Spleen (tissue), 7 donors: ENCODE measurements at regions not wholly inside any gene's neighbourhood (a gene's known extent, or its start where the extent isn't known, plus 50 kb on each side); places are given as distances from the start of the nearest gene placed in this dataset.

Source experiments
- POLR2A ChIP-seq, 3 donors: fragments of 450-650 bp; IDR thresholded peaks; one replicate each; pipeline ENCODE4 v1.5.1; 2017; ENCODE audit warnings: antibody characterized with exemption in 3 of 3, mild to moderate bottlenecking in 1 of 3
- TF ChIP-seq, protein P1 (sequence below), 11 experiments: fragments of 200-600 bp in 7 of 11; fragments of 450-650 bp in 4 of 11; sonication (generic) in 4 of 11; IDR thresholded peaks in 8 of 11; conservative IDR thresholded peaks in 3 of 11; 1 replicate in 7 of 11; 2 replicates in 4 of 11; pipeline versions ENCODE4 v1.4.0 to v1.8.0; 2016 to 2021; ENCODE audit warnings: antibody characterized with exemption in 11 of 11, inconsistent platforms in 4 of 11, mild to moderate bottlenecking in 1 of 11
- donor health status: DM: no; HTN: no; CAD: no; lungs with moderate emphysema.
- donor health status: DM: no; HTN: no; CAD: no.
- donor health status: DM: no; HTN: no; CAD: no.

GRCh38 chr11:116180806-116181600, 591.8 kb downstream of the BUD13 start:
- TF ChIP-seq, protein P1, sequence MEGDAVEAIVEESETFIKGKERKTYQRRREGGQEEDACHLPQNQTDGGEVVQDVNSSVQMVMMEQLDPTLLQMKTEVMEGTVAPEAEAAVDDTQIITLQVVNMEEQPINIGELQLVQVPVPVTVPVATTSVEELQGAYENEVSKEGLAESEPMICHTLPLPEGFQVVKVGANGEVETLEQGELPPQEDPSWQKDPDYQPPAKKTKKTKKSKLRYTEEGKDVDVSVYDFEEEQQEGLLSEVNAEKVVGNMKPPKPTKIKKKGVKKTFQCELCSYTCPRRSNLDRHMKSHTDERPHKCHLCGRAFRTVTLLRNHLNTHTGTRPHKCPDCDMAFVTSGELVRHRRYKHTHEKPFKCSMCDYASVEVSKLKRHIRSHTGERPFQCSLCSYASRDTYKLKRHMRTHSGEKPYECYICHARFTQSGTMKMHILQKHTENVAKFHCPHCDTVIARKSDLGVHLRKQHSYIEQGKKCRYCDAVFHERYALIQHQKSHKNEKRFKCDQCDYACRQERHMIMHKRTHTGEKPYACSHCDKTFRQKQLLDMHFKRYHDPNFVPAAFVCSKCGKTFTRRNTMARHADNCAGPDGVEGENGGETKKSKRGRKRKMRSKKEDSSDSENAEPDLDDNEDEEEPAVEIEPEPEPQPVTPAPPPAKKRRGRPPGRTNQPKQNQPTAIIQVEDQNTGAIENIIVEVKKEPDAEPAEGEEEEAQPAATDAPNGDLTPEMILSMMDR (IDR thresholded peaks at IDR 0.05 in 8 of 11, conservative IDR thresholded peaks at IDR 0.05 in 3 of 11): no peak
- no peak for TF ChIP-seq POLR2A (IDR thresholded peaks at IDR 0.05)
